Amniotic epithelial cell (primary cell): ENCODE measurements at regions not wholly inside any gene's neighbourhood (a gene's known extent, or its start where the extent isn't known, plus 50 kb on each side); places are given as distances from the start of the nearest gene placed in this dataset.

Source experiments
- DNase-seq: peaks from one replicate; pipeline ENCODE4 v3.0.0-alpha.2; 2010; ENCODE audit warnings: low read depth

DNA sequence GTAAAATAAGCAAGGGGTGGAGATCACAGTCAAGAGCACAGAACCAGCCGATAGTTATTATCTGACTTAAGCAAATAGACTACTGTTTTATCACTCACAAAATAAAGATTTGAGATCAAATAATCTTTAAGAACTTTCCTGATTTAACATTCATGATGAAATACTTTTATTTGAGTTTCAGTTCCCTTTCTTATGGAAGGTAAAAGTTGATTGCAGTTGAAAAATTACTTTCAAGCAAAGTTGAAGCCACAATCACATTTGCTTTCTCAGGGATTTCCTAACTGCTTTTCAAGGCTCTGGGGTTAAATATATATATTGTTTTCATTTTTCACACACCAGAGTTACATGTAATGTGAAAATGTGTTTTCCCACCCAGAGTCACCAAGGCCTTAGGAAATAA is 599.5 kb downstream of the KCNJ3 start:
- DNase-seq: no peak

DNA sequence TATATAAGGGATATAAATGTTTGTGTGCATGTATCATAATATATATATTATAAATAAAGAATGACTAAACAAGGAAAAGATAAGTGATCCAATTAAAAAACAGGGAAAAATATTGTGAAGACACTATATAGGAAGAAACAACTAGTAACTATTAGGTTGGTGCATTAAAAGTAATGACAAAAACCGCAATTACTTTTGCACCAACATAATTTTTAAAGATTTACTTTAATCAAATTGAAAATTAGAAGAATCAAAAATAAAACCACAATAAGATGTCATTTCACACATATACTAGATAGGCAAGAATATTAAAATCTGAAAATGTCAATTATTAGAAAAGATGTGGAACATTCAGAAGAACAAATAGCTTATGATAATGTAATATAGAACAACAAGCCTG is 595.9 kb downstream of the KCNJ3 start:
- DNase-seq: no peak

GRCh38 chr2:155281907-155282306 is 583.4 kb downstream of the KCNJ3 start:
- no peak for DNase-seq

- DNase-seq: no peak
Measured at GRCh38 chr2:155273323-155273722, 574.8 kb downstream of the KCNJ3 start.

- no peak for DNase-seq
Measured at GRCh38 chr2:155266583-155266982, 568.1 kb downstream of the KCNJ3 start.

GRCh38 chr2:155266109-155266508 is 567.6 kb downstream of the KCNJ3 start:
- no peak for DNase-seq

DNA sequence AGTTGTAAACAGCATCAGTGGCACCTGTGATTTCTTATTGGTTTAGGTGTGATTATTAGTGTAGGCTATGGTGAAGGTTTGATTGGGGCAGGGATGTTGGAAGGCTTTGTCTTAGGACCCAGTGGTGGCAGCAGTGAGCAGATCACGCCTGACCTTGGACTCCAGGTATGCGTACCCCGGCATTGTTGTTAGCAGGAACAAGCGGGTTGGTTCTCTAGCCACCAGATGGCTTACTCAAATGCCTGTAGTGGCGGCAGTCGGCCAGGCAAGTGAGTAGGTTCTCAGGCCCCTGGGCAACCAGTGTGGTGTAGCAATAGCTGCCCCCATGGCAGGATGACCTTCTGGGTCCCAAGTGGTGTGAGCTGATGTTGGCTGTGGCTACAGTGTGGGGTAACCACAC is 558.3 kb downstream of the KCNJ3 start:
- DNase-seq: no peak

DNA sequence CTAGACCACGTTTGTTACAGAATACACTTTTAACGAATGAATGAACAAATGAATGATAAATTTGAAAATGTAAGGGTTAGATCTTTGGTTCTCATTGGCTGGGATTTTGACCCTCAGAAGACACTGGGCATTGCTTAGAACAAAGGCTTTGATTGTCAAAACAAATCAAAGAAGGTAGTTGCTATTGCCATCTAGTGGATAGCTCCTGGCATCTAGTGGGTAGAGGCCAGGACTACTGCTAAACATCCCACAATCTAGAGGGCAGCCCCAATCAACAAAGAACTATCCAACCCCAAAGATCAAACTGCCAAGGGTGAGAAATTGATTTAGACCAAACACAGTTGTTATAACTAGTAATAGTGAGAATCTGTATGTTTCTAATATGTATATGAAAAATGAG is 552.3 kb downstream of the KCNJ3 start:
- no peak for DNase-seq

- DNase-seq: no peak
Measured at GRCh38 chr2:155240176-155240575, 541.7 kb downstream of the KCNJ3 start.

DNA sequence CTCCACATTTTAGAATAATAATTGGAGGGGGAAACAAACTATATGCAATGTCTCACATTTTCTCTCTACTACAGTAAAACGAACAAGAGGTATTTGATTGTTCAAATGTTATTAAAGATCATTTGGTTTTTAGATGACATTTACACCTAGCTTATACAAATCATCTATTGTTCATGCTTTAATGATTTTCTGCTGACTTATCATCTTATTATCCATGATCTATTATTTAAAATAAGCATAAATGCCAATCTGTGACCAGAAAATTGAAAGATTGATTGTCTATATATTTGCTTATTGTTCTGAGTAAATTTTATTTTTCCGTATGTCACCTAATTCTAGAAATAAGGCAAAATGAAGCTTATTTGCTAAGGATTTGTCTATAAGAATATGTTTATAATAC is 537.2 kb downstream of the KCNJ3 start:
- no peak for DNase-seq

- DNase-seq: peak; percentile 6
Measured at GRCh38 chr2:155223781-155224406, 525.4 kb downstream of the KCNJ3 start.

DNA sequence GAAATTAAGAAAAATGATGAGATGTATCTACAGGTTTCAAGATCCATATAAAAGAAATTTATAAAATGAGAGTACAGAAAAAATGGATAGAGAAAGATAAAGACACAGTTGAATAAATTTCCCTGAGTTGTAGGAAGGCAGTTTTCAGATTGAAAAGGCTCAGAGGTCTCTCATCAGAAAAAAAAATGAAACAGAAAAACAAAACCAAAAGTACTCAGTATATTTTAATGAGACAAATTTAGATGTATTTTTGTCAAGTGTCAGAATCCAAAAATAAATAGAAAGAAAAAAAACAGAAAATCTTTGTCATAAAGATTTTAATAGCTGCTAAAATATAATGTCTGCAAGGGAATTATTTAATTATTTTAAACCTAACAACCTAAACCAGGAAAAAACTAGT is 520.5 kb downstream of the KCNJ3 start:
- no peak for DNase-seq

GRCh38 chr2:155218292-155218924 is 519.9 kb downstream of the KCNJ3 start:
- no peak for DNase-seq

DNA sequence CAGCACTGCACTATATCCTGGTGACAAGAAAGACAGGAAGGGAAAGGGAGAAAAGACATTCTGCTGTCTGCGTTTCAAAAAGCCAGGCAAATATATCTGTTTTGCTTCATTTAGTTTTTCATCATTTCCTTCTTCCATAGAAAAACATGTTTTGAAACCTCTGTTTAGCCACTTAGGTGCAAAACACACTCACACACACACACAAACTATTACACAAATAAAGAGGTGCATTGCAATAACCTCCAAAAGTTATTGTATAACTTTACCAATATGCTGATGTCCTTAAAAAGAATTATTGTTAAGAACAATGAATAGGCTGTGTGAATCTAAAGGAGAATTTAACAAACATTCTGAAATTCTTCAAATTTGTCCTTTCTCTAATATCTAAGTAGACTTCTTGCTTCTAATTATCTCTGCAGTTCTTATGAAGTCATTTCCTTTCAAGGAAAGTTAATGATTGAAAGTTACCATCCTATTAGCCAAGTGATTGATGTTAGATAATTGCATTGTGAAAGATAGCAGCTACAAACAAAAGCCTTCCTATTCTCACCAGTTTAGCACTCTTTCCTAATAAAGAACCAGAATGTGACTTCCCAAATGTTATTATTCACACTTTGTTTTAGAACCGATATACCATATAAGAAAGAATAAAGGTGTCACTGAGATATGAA is 516.7 kb downstream of the KCNJ3 start:
- DNase-seq: no peak

DNA sequence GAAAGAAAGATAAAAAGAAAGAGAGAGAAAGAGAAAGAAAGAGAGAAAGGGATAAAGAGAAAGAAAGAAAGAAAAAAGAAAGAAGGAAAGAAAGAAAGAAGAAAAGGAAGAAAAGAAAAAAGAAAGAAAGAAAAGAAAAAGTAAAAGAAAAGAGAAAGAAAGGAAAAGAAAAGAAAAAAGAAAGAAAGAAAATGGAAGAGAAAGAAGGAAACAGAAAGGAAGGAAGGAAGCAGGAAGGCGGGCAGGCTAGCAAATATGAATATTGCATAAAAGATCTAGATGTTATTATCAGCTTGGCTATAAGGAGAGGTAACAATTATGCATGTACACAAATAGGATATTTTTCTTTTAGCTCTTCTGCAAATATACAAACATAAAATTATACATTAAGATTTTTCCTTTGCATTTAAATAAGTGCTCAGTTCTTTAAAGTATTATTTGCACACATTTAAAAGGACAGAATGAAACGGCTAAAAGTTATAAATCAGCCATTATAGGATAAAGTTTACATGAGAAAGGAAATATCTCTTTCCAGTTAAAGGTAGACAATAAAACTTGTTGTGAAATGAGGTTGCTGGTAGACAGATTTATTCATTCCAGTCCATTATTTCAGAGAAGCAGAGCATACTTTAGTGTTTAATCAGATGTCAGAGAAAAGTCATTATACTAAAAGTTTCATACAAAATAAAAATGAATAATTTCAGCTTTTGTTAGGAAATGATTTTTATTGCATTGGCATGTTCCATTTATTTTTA is 511.4 kb downstream of the KCNJ3 start:
- DNase-seq: peak; percentile 1

GRCh38 chr2:155203178-155203577 is 504.7 kb downstream of the KCNJ3 start:
- no peak for DNase-seq

DNA sequence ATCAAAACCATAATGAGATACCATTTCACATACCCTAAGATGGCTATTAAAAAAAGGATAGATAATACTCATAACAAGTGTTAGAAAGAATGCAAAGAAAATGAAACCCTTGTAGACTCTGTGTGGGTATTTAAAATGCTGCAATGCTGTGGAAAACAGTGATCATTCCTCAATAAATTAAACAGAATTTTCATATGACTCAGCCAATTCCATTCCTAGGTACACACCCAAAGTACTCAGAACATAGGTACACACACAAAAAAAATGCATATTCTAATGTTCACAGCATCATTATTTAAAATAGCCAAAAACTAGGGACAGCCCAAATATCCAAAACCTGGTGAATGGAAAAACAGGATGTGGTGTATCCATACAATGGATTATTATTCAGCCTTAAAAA is 502.3 kb downstream of the KCNJ3 start:
- DNase-seq: no peak

GRCh38 chr2:155190342-155190741 is 491.8 kb downstream of the KCNJ3 start:
- no peak for DNase-seq

GRCh38 chr2:155178921-155179320 is 480.4 kb downstream of the KCNJ3 start:
- DNase-seq: no peak

DNA sequence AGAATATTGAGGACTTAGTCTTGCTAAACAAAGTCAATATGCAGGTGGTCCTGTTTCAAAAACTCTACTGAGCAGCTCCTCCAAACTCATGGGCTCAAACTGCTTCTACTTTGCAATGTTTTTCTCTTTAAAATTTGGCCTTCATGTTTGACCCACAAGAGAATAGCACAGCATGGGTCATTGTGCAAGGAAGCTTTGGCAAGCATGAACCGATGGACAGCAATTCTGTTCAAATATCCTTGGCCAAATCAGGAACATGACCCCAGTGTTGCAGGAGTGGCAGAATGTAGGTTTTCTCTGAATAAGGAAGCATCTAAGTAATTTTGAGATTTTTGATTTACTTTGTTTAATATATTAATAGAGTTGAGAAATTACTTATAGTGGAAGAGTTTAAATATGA is 477.9 kb downstream of the KCNJ3 start:
- DNase-seq: no peak

GRCh38 chr2:155169317-155169716 is 470.8 kb downstream of the KCNJ3 start:
- DNase-seq: peak; percentile 13

- DNase-seq: no peak
Measured at GRCh38 chr2:155162494-155162893, 464.0 kb downstream of the KCNJ3 start.

DNA sequence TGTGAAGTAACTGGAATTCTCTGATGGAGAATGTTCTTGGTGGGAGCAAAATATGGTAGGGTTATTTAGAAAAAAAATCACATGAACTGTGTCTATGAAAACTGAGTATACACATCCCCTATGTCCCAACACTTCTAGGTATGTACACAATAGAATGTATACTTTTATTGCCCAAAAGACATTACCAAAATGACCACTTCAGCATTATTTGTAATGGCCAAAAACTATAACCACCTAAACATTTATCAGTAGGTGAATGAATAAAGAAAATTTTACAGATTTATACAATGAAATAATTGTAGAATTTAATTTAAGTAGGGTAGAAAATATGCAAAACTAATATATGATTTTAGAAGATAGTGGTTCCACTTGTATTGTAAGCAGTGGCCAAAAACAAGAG is 462.8 kb downstream of the KCNJ3 start:
- no peak for DNase-seq
